ENCODE measurements at regions not wholly inside any gene's neighbourhood (a gene's known extent, or its start where the extent isn't known, plus 50 kb on each side); places are given as distances from the start of the nearest gene placed in this dataset.

DNA sequence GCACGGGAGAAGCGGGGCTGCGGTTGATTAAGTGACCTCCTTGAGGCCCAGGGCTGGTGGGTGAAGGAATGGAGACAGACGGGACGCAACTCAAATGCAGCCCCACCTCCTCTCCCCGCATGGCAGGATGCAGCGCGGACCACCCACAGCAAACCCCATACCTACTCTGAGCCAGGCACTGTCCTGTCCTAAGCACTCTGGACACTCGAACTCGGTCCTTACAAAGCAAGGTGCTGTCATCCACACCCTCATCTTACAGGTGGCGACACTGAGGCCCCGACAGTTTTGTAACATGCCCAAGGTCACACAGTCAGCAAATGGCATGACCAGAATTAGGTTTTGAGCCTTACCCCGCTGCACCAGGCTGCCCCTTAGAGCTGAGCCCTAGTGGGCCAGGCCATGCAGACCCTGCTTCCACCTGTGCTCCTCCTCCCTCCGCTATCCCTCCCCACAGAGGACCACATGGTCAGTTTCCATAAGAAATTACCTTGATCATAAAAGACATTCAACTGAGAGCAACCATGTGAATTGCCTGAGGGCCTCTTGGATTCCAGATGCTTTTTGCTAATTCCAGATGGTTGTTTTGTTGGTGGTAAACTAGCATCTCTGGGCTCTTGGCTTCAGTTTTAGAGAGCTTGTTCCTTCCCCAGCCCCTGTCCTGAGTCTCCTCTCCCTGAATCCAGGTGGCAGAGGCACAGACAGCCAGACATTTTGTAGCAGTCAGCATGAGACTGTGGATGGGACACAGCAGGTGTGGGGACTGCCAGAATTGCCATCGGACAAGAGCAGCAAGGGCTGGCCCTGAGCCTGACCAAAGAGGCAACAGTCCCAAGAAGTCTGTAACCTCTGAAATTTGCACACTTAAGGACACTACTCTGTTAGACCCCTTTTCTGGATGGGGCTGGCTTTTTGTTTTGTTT, 171.9 kb upstream of the PMEPA1 start:
- RAD21 ChIA-PET (ENCODE audit: low non-redundant PET in 1 of 2, low total read pairs in 2 of 2, uncharacterized antibody in 2 of 2, unreplicated experiment in 2 of 2) = no interaction called here
- Histone ChIP-seq H4K20me1 (ENCODE audit: insufficient read depth) (no peaks in the 10 kb centered on the region), H3K4me3 (replicated peaks in 1 of 2; ENCODE audit: low read depth in 1 of 2, low read length in 2 of 2) (no peak overlapping the region), H3K27me3 (ENCODE audit: insufficient read depth, low read length) (peaks cover 60% of the 10 kb centered on the region), H2AFZ (ENCODE audit: low read depth, low read length, poor library complexity, severe bottlenecking) (no peak overlapping the region), H3K36me3 (ENCODE audit: control insufficient read depth in 1 of 2, insufficient read depth in 2 of 2, low read length in 2 of 2) (no peaks in the 10 kb centered on the region), H3K4me1 (ENCODE audit: control insufficient read depth in 1 of 2, insufficient read depth in 2 of 2, low read length in 2 of 2) (no peaks in the 10 kb centered on the region), H3K79me2 (ENCODE audit: insufficient read depth, low read length) (no peaks in the 10 kb centered on the region), H3K9me2 (ENCODE audit: insufficient read depth) (no peaks in the 10 kb centered on the region), H3K9me3 (ENCODE audit: control insufficient read depth in 1 of 2, insufficient read depth in 1 of 2, low read depth in 1 of 2, low read length in 2 of 2) (no peaks in the 10 kb centered on the region), H3K27ac (ENCODE audit: low read depth, low read length) (no peak overlapping the region), H3K9ac (ENCODE audit: low read length) (no peak overlapping the region), H3K4me2 (ENCODE audit: low read length) (no peak overlapping the region)
- CTCF ChIA-PET = no interaction called here
- DNase-seq (ENCODE audit: low read depth, low spot score) (no peak), ATAC-seq (no peak; the same call in 1 of the 2 replicates)
- intact Hi-C loops (cut with micrococcal nuclease) = no loop called here
- no peak for TF ChIP-seq POLR2AphosphoS5 (IDR thresholded peaks at IDR 0.05; ENCODE audit: low read depth, low read length)
- TF ChIP-seq ATF3 (IDR thresholded peaks at IDR 0.05) = no peak
- TF ChIP-seq SIN3A (IDR thresholded peaks at IDR 0.05; ENCODE audit: low read depth) = no peak
- no peak for TF ChIP-seq ZFX (IDR thresholded peaks at IDR 0.05)
- no peak for TF ChIP-seq MAX (IDR thresholded peaks at IDR 0.05)
- no peak for TF ChIP-seq TCF7L2 (IDR thresholded peaks at IDR 0.05; ENCODE audit: borderline replicate concordance, extremely low read depth, insufficient read depth, insufficient read length)
- no peak for TF ChIP-seq EGR1 (IDR thresholded peaks at IDR 0.05; ENCODE audit: low read depth)
- no peak for TF ChIP-seq CBX3 (IDR thresholded peaks at IDR 0.05; ENCODE audit: low read depth)
- no peak for TF ChIP-seq FOSL1 (IDR thresholded peaks at IDR 0.05; ENCODE audit: low read depth)
- no TSS peak for BruUV-seq (replicated peaks)
- POLR2A ChIA-PET = no interaction called here

DNA sequence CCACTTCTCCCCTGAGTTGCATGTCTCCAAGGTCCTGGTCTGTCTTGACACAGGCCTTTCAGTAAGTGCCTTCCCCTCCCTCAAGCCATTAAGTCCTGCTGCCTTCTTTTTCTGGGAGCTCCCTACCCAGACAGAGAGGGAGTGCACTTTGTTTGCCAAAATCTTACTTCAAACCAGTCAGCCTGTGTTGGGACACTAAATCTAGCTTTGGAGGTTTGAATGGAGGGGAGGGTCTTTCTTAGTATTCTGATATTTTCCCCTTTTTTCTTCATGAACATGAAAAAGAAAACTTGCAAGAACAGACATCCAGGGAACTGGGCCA, 170.7 kb upstream of the PMEPA1 start:
- Histone ChIP-seq H3K4me2 (ENCODE audit: low read length) (no peak overlapping the region), H3K79me2 (ENCODE audit: insufficient read depth, low read length) (no peaks in the 10 kb centered on the region), H3K9ac (ENCODE audit: low read length) (no peak overlapping the region), H3K36me3 (ENCODE audit: control insufficient read depth in 1 of 2, insufficient read depth in 2 of 2, low read length in 2 of 2) (no peaks in the 10 kb centered on the region), H4K20me1 (ENCODE audit: insufficient read depth) (no peaks in the 10 kb centered on the region), H3K27me3 (ENCODE audit: insufficient read depth, low read length) (peaks cover 72% of the 10 kb centered on the region), H3K9me3 (ENCODE audit: control insufficient read depth in 1 of 2, insufficient read depth in 1 of 2, low read depth in 1 of 2, low read length in 2 of 2) (no peaks in the 10 kb centered on the region), H2AFZ (ENCODE audit: low read depth, low read length, poor library complexity, severe bottlenecking) (no peak overlapping the region), H3K4me3 (replicated peaks in 1 of 2; ENCODE audit: low read depth in 1 of 2, low read length in 2 of 2) (no peak overlapping the region), H3K27ac (ENCODE audit: low read depth, low read length) (no peak overlapping the region), H3K9me2 (ENCODE audit: insufficient read depth) (no peaks in the 10 kb centered on the region), H3K4me1 (ENCODE audit: control insufficient read depth in 1 of 2, insufficient read depth in 2 of 2, low read length in 2 of 2) (no peaks in the 10 kb centered on the region)
- DNase-seq (ENCODE audit: low read depth, low spot score) = no peak
- no TSS peak for BruUV-seq (replicated peaks)
- RAD21 ChIA-PET (ENCODE audit: low non-redundant PET in 1 of 2, low total read pairs in 2 of 2, uncharacterized antibody in 2 of 2, unreplicated experiment in 2 of 2) = no interaction called here
- POLR2A ChIA-PET = no interaction called here
- ATAC-seq = no peak
- CTCF ChIA-PET = no interaction called here
- intact Hi-C loops (cut with micrococcal nuclease) = no loop called here
- TF ChIP-seq ELF1 (IDR thresholded peaks at IDR 0.05; ENCODE audit: borderline replicate concordance, low read depth) (no peak), SIN3A (IDR thresholded peaks at IDR 0.05; ENCODE audit: low read depth) (no peak), ZBTB33 (IDR thresholded peaks at IDR 0.05; ENCODE audit: extremely low read depth, insufficient replicate concordance, low read length) (no peak), MAX (IDR thresholded peaks at IDR 0.05) (no peak), CEBPB (IDR thresholded peaks at IDR 0.05; ENCODE audit: low read depth) (no peak), EGR1 (IDR thresholded peaks at IDR 0.05; ENCODE audit: low read depth) (no peak), CBX3 (IDR thresholded peaks at IDR 0.05; ENCODE audit: low read depth) (no peak), ZNF274 (IDR thresholded peaks at IDR 0.05; ENCODE audit: low read depth, low read length) (no peak), ATF3 (IDR thresholded peaks at IDR 0.05) (no peak), FOSL1 (IDR thresholded peaks at IDR 0.05; ENCODE audit: low read depth) (no peak), CTCF (IDR thresholded peaks at IDR 0.05 in 2 of 3, conservative IDR thresholded peaks at IDR 0.05 in 1 of 3; ENCODE audit: borderline replicate concordance in 1 of 3, insufficient read depth in 1 of 3, low read depth in 2 of 3, low read length in 2 of 3) (no peak)

All from HCT116 (cell line).